ENCODE measurements at regions not wholly inside any gene's neighbourhood (a gene's known extent, or its start where the extent isn't known, plus 50 kb on each side); places are given as distances from the start of the nearest gene placed in this dataset.

GRCh38 chr4:114487101-114487500 lies 111.5 kb upstream of the UGT8 start:
- no peak for TF ChIP-seq POLR2A (IDR thresholded peaks at IDR 0.05)
- no peak for TF ChIP-seq CTCF (IDR thresholded peaks at IDR 0.05)
- WGBS, 4 donors = 82 to 91% (median 90%) methylated on average over 3 of the region's 3 CpGs
- H3K4me1 ChIP-seq (replicated peaks in 1 of 2) = no peaks in the 10 kb centered on the region
- no peaks in the 10 kb centered on the region for H3K27me3 ChIP-seq
- no peak overlapping the region for H3K27ac ChIP-seq
- no peaks in the 10 kb centered on the region for H3K36me3 ChIP-seq (replicated peaks in 1 of 2)
- H3K4me3 ChIP-seq = no peak overlapping the region
- H3K9me3 ChIP-seq (replicated peaks in 1 of 3) = no peaks in the 10 kb centered on the region
- DNase-seq = no peak
- intact Hi-C loops (cut with DNase I) = no loop called here

- 62 to 67% (median 64%) methylated on average over 3 of the region's 3 CpGs for WGBS, 4 donors
- no peak overlapping the region for H3K27ac ChIP-seq
- no peak for DNase-seq
- H3K36me3 ChIP-seq (replicated peaks in 1 of 2) = no peaks in the 10 kb centered on the region
- H3K9me3 ChIP-seq (replicated peaks in 1 of 3) = no peaks in the 10 kb centered on the region
- no peak overlapping the region for H3K4me3 ChIP-seq
- H3K27me3 ChIP-seq = no peaks in the 10 kb centered on the region
- no peak for TF ChIP-seq CTCF (IDR thresholded peaks at IDR 0.05)
- TF ChIP-seq POLR2A (IDR thresholded peaks at IDR 0.05) = no peak
- no peaks in the 10 kb centered on the region for H3K4me1 ChIP-seq (replicated peaks in 1 of 2)
- intact Hi-C loops (cut with DNase I) = no loop called here
Observed at GRCh38 chr4:114488301-114488982, 110.2 kb upstream of the UGT8 start.

DNA sequence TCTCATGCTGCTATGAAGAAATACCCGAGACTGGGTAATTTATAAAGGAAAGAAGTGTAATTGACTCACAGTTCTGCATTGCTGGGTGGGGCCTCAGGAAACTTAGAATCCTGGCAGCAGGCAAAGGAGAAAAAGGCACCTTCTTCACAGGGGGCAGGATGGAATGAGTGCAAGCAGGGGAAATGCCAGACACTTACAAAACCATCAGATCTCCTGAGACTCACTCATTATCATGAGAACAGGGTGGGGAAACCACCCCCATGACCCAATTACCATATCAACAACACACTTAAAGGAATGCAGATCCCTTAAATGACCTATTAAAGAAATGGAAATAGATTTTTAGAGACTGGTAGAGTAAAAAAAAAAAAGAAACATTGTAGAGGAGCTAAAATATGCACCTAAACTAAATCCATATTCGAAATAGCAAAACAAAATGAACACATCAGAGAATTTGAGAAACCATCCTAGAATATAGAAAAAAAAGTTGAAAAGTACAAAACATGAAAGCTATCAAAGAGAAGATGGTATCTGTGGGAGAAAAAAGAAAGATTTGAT lies 104.3 kb upstream of the UGT8 start:
- H3K4me1 ChIP-seq (replicated peaks in 1 of 2) = no peaks in the 10 kb centered on the region
- no peak overlapping the region for H3K27ac ChIP-seq
- H3K9me3 ChIP-seq (replicated peaks in 1 of 3) = no peaks in the 10 kb centered on the region
- no peak for TF ChIP-seq CTCF (IDR thresholded peaks at IDR 0.05)
- TF ChIP-seq POLR2A (IDR thresholded peaks at IDR 0.05) = no peak
- WGBS, 4 donors = 51 to 68% (median 53%) methylated on average over 2 of the region's 2 CpGs
- intact Hi-C loops (cut with DNase I) = no loop called here
- no peaks in the 10 kb centered on the region for H3K27me3 ChIP-seq
- no peak for DNase-seq
- no peak overlapping the region for H3K4me3 ChIP-seq
- no peaks in the 10 kb centered on the region for H3K36me3 ChIP-seq (replicated peaks in 1 of 2)

DNA sequence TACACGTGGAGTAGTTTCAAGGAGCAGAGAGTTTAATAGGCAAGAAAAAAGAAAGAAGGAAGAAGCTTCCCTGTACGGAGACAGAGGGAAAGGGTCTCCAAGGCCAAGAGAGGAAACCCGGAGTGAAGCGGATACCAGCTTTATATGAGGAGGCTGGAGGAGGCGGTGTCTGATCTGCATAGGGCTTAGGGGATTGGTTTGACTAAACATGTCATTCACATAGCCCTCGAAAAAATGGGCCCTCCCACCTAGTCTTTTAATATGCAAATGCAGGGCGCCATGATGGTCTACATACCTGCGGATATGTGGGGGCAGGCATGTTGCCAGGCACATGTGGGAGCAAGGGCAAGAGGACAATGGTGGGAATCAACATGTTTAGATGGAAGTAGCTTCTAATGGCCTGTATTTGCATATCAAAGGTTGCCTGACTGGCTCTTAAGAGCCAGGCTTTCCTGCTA lies 103.1 kb upstream of the UGT8 start:
- Histone ChIP-seq H3K36me3 (replicated peaks in 1 of 2) (no peaks in the 10 kb centered on the region), H3K9me3 (replicated peaks in 1 of 3) (no peaks in the 10 kb centered on the region), H3K27ac (no peak overlapping the region), H3K4me1 (replicated peaks in 1 of 2) (no peaks in the 10 kb centered on the region), H3K4me3 (no peak overlapping the region), H3K27me3 (no peaks in the 10 kb centered on the region)
- TF ChIP-seq POLR2A (IDR thresholded peaks at IDR 0.05) (no peak), CTCF (IDR thresholded peaks at IDR 0.05) (no peak)
- intact Hi-C loops (cut with DNase I) = no loop called here
- 33 to 75% (median 57%) methylated on average over 8 of the region's 8 CpGs for WGBS, 4 donors
- DNase-seq = no peak

All from adrenal gland (tissue), 9 donors.